GM12875 (cell line): ENCODE measurements at regions not wholly inside any gene's neighbourhood (a gene's known extent, or its start where the extent isn't known, plus 50 kb on each side); places are given as distances from the start of the nearest gene placed in this dataset.

Source experiments
- H3K4me3 ChIP-seq: one replicate; pipeline ENCODE4 v1.5.1; 2011; ENCODE audit warnings: low read depth, low read length, control low read depth
- TF ChIP-seq, protein P1 (sequence below): IDR thresholded peaks from 2 replicates; pipeline ENCODE4 v1.5.1; 2011; ENCODE audit warnings: low read depth, mild to moderate bottlenecking, control low read depth, inconsistent platforms, low read length, moderate library complexity, borderline replicate concordance; ENCODE audit not compliant: insufficient read depth

DNA sequence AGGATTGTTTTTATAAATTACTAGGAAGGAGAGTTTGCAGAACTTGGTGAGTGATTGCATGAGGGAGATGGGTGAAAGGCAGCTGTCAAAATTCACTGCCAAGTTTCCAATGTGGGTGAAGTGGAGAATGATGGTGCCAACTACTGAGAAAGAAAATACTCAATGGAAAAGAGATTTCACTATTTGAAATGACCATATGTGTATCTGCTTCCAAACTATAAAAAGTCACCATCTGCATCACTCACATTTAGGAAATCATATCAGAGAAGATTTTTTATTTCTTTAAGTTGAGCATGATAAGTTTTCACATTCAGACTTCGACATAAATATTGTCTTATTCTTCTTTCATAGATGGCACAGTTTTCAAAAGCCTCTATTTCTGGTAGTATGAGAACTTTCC, 570.0 kb upstream of the DSEL start:
- no peak overlapping the region for H3K4me3 ChIP-seq
- TF ChIP-seq, protein P1, sequence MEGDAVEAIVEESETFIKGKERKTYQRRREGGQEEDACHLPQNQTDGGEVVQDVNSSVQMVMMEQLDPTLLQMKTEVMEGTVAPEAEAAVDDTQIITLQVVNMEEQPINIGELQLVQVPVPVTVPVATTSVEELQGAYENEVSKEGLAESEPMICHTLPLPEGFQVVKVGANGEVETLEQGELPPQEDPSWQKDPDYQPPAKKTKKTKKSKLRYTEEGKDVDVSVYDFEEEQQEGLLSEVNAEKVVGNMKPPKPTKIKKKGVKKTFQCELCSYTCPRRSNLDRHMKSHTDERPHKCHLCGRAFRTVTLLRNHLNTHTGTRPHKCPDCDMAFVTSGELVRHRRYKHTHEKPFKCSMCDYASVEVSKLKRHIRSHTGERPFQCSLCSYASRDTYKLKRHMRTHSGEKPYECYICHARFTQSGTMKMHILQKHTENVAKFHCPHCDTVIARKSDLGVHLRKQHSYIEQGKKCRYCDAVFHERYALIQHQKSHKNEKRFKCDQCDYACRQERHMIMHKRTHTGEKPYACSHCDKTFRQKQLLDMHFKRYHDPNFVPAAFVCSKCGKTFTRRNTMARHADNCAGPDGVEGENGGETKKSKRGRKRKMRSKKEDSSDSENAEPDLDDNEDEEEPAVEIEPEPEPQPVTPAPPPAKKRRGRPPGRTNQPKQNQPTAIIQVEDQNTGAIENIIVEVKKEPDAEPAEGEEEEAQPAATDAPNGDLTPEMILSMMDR: no peak

GRCh38 chr18:68085251-68085650, 568.7 kb upstream of the DSEL start:
- no peak overlapping the region for H3K4me3 ChIP-seq
- TF ChIP-seq, protein P1: no peak

DNA sequence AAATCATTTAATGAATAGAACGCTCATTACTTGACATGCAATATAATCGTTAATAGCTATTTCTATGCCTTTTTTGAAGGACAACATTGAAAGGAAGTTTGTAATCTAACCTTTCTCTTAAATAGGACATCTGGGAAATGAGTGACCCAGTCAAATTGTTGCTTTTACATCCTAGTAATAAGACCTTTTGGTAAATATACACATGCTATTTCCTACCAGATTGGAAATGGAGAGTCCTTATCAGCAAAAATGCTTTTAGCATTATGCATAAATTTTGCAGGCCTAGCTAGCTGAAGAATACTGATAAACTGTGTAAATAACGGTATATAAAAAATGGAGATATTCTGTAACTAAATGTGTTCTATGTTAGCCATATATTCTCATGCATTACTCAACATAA, 567.3 kb upstream of the DSEL start:
- no peak overlapping the region for H3K4me3 ChIP-seq
- TF ChIP-seq, protein P1: no peak

GRCh38 chr18:68083131-68083530, 566.6 kb upstream of the DSEL start:
- no peak overlapping the region for H3K4me3 ChIP-seq
- TF ChIP-seq, protein P1: no peak

GRCh38 chr18:68072744-68073143, 556.2 kb upstream of the DSEL start:
- H3K4me3 ChIP-seq: no peak overlapping the region
- TF ChIP-seq, protein P1: no peak

GRCh38 chr18:68060871-68061270, 544.4 kb upstream of the DSEL start:
- TF ChIP-seq, protein P1: no peak
- no peak overlapping the region for H3K4me3 ChIP-seq

GRCh38 chr18:68056936-68057335, 540.4 kb upstream of the DSEL start:
- TF ChIP-seq, protein P1: no peak
- H3K4me3 ChIP-seq: no peak overlapping the region
